GM12892 (cell line): ENCODE measurements at regions not wholly inside any gene's neighbourhood (a gene's known extent, or its start where the extent isn't known, plus 50 kb on each side); places are given as distances from the start of the nearest gene placed in this dataset.

Experiments
- POLR2A ChIP-seq: IDR thresholded peaks from 2 replicates; pipeline ENCODE4 v1.6.1; 2011; ENCODE audit warnings: low read depth, low read length, control low read depth
- POLR2AphosphoS5 ChIP-seq: IDR thresholded peaks from 2 replicates; pipeline ENCODE4 v1.6.1; 2011; ENCODE audit warnings: low read depth, low read length, control low read depth

DNA sequence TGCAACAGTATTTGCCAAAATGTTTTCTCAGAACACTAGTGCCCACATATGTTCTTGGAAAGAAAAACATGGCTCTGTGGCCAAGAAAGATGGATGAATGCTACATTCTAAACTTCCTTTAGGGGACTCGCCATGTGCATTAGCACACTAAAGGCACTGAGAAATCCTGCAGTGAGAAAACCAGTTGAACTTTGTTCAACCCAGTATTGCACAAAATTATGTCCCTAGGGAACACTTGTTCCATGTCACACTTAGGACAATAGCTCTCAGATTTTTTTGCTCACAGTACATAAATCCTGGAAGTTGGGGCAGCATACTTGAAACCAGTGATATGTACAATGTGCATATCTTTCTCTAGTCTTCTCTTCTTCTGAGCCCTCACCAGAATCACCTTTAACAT is 96.6 kb downstream of the ADRB2 start:
- no peak for TF ChIP-seq POLR2AphosphoS5
- TF ChIP-seq POLR2A: no peak
